Cardiac septum (tissue), 1 donor: ENCODE measurements at regions not wholly inside any gene's neighbourhood (a gene's known extent, or its start where the extent isn't known, plus 50 kb on each side); places are given as distances from the start of the nearest gene placed in this dataset.

Experiments
- DNase-seq: peaks from one replicate; pipeline ENCODE4 v3.0.0-alpha.2; 2020; ENCODE audit warnings: low spot score
- intact Hi-C: fragments of 100-400 bp; cut with DNase I; formaldehyde crosslinking; loops from one replicate; pipeline ENCODE4 v1.14.0; 2022
- donor health status: DM: no; HTN: no; CAD: no.

DNA sequence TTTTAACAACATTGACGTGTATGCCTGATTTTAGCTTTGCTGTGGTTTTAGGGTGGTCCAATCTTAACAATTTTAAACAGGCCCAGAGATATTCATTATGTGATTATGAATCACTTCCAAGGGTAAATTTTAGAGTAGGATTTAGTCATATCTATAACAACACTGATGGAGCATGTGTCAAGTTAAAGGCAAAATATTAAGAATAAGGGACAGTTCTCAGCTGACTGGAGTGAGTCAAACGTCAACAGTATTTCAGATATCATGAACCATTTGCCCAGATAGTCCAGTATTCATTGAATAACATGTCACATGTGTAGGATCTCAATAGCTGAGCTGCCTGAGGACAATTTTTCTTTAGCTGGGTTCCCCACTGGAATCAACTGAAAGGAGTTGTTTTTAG is 61.3 kb upstream of the VCX2 start:
- intact Hi-C loops, result no loop called here
- no peak for DNase-seq

DNA sequence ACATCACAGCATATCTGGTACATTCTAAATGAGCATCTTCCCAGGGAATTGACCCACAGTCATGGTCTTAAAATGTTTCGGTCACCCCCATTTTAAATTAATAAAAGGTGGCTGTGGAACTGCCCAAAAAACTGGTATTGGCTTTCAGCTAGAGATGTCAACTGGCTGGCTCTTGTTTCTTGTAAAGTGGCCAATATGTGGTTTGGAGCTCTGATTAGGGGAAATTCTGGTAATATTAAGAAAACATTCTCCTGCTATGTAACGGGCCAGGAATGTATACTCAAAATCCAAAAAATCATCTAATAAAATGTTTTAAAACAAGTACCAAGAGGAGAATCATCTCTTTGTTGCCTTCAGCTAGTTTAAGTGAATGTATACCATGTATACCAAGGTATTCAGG is 62.0 kb upstream of the VCX2 start:
- intact Hi-C loops, result no loop called here
- DNase-seq, result no peak

DNA sequence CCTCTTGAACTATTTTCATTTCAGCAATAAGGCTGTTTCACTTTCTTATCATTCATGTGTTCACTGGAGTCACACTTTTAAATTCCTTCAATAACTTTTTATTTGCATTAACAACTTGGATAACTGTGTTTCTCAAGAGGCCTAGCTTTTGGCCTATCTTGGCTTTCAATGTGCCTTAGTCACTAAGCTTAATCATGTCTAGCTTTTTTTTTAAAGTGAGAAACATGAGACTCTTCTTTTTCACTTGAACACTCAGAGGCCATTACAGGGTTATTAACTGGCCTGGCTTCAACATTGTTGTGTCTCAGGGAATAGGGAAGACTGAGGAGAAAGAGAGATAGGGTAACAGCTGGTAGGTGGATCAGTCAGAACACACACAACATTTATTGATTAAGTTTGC is 64.0 kb upstream of the VCX2 start:
- intact Hi-C loops, result no loop called here

DNA sequence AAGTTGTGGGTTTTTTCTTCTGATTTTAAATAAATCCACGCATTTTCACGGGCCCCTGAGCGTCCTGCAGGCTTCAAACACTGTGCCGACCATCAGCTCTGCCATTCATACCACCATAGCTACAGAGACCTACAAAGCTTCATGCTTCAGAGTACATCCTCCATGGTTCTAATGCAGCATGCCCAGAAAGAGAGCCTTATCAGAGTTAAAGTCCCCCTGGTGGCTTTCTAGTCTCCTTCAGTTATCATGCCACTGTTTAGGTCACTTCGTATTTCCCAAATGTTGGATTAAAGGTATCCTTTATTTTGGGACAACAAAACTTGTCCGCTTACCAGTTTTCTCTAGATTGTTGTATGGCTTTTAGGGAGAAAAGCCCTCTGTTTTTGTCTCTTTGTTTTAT is 66.7 kb upstream of the VCX2 start:
- no peak for DNase-seq
- intact Hi-C loops, result no loop called here

More for the DNA sequence above, 64.0 kb upstream of the VCX2 start:
- no peak for DNase-seq

DNA sequence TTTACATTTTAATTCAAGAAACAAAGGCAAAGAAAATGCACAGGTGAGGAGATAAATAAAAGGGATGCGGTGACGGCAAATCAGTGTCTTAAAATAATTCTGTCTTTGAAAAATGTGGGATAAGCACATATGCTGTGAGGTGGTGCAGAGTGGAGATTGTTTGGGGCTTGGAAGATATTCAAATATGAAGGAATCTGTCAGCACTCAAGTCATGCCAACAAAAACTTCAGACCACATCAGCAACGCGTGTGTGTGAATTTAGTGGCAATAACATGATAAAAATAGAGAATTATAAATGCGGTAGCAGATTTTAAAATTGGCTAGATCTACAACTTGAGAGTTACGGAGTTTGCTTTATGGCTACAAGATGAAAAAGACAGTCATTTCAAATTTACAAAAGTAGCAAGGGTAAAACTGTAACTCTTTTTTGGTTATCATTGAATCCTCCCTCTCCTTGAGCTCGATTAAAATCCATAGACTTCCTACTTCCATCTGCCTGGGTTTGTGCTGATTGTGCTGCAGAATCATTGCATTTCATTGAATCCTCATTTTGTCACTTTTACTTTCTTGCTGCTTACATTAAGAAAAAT is 71.5 kb upstream of the VCX2 start:
- intact Hi-C loops, result no loop called here
- DNase-seq, result no peak

DNA sequence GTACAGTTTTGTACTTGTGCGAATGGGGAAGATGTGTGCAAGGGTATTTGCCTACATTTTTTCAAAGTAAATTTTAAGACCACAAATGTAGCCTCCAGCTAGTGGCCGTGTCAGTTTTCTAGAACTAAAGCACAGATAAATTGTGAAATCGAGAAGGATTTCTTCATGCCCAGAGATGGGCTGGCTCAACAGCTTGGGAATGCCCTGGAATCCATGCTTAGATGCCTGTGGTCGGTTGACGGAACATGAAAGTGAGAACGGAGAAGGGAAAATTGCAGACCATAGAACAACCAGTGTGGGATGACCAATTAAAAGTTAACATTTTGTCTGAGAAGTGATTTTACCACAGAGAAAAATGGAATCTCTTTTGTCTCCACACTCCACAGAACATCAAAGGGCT is 73.2 kb upstream of the VCX2 start:
- intact Hi-C loops, result no loop called here

DNA sequence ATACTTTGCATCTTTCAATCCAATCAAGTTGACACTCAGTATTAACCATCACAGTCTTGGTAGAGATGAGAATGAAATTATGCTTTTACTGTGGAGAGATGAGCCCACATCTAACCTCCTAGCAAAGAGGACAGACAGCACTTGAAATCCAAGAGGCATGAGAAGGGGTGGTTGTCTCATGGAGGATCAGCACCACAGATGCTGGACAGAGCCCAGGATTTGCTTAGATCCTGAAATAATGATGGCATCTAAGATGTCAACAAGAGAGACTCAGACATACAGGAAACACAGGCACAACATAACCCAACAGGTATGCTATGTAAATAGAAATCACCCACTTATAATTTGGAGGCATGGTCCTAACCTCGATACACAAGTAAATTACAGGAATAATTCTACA is 74.3 kb upstream of the VCX2 start:
- DNase-seq, result no peak
- intact Hi-C loops, result no loop called here

More for the DNA sequence above, 73.2 kb upstream of the VCX2 start:
- DNase-seq, result no peak

DNA sequence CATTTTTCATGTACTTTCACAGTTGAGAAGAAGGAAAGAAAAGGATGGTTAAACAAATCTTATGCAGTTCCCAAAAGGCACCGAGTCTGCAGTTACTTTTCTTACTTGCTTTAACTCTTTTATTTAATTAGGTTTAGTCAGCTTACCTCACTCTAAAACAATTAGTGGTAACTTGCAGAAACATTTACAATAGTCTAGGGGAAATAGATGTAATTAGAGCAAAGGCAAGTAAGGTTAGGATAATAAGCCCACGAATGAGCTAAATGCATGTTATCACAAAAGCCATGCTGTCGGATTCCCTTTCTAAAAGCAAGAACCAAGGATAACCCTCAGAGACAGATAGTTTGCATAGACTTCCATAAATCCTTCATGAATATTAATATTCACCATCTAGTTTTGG is 82.0 kb upstream of the VCX2 start:
- intact Hi-C loops, result no loop called here
- DNase-seq, result no peak

DNA sequence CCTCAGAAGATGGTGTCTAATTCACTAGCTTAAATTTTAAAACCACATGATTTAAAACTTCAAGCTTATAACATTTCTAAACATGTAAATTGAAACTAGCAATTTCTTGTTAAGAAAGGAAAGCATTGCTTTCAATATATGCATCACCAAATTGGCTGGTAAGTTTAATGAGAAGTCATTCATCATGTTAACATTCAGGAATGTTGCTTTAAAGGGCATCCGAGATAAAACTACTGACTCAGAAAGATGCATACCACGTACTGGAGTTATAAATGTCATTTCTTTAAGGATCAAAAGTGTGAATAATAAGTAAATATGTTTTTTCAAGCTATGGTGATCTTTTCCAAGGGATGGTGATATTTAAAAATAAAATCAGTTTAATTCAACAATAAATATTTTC is 83.3 kb upstream of the VCX2 start:
- DNase-seq, result no peak
- intact Hi-C loops, result no loop called here

DNA sequence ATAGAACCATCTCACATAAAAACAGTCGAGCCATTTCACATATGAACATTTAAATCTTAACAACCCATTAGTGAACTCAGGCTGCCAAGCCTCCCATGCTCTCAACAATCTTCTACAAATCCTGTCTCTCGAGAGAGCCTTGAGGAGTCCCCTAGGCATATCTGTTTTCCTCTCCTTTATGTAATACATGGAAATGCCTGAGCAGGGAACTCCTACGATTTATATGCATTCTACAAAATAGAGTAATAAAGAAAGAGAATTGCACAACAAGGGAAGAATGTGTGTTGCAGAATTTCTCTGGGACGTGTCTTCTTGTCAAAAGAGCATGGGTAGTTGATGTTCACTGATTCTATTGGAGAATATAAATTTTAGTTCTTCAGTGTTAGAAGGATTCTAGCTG is 101.8 kb upstream of the VCX2 start:
- intact Hi-C loops, result no loop called here
- no peak for DNase-seq

DNA sequence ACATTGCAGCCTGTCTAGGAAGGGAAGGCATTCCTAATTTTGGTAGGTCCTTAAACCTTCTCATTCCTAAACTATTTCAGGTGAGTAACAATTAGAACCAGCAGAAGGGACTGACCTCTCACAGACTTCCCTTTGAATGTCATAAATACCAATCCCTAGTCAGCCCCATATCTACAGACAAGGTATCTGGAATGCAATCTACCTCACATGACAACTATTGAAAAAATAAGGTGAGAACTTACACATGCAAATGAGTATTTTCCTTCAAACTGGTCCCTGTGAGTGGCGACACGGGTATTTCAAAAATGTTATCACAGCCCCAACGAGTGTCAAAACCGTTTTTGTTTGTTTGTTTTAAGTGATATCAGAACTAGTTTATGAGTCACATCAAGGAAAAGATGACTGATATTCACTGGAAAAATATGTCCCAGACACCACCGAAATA is 102.4 kb upstream of the VCX2 start:
- no peak for DNase-seq
- intact Hi-C loops, result no loop called here

DNA sequence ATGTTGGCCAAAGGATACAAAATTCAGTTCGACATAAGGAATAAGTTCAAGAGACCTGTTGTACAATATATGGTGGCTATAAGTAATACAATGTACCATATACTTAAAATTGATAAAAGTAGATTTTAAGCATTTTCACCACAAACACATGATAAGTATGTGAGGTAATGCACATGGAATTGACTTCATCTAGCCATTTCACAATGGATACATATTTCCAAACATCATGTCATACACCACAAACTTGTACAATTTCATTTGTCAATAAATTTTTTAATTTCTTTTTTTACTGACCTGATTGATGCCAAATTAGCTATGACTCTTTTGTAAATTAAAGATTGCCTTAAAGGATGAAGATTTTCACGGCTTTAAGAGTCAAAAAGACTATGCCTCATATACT is 103.1 kb upstream of the VCX2 start:
- intact Hi-C loops, result no loop called here
- no peak for DNase-seq

DNA sequence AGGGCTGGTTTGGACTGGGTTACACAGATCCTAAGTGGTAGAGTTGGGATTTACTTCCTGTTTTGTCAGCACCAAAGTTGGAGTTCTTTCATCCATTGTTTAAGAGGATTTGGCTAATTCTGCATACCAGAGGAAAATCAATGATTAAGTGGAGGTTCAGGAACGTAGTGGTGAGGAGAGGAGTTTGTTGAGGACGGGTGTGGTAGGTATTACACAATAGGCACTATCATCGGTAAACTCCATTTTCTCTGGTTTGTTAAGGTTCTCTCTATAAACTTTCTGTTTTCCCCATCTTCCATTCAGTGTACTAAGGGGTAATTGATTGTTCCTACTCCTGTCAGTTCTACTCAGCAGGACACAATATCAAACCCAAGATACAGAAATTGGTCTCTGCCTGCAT is 107.5 kb upstream of the VCX2 start:
- DNase-seq, result no peak
- intact Hi-C loops, result no loop called here

DNA sequence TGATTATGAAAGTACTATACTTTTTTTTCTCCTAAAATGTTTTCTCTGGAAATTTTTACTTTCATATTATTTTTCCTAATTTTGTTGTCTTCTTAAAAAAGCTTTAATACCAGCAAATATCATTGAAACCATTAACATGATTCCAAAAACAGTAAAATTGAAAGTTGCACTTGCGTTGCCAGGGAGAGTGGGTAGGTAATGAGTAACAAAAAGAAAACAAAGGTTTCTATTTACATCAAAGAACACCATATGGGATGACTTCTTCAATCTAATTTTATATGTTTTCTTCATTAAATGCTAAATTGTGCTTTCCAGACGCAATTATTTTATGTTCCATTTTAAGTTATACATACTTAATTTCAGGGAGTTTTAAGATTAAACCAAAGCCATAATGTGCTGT is 108.3 kb upstream of the VCX2 start:
- intact Hi-C loops, result no loop called here
- DNase-seq, result no peak

DNA sequence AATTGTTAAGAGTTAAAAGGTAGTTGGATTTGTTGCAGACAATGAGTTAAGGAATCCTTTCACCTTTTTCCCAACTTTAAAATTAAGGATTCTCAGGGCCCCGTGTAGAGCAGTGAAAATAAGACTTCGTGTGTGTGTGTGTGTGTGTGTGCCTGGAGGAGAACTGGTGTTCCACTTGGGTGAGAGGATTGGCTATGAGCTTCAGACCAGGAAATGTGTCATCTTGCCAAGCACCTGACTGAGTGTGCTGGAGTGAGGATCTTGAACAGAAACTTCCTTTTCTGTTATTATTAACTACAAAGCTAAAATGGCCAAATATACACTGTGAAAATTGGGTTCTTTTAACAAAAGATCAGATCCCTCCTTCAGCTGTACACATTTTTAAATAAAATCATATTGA is 113.1 kb upstream of the VCX2 start:
- DNase-seq, result no peak
- intact Hi-C loops, result no loop called here

DNA sequence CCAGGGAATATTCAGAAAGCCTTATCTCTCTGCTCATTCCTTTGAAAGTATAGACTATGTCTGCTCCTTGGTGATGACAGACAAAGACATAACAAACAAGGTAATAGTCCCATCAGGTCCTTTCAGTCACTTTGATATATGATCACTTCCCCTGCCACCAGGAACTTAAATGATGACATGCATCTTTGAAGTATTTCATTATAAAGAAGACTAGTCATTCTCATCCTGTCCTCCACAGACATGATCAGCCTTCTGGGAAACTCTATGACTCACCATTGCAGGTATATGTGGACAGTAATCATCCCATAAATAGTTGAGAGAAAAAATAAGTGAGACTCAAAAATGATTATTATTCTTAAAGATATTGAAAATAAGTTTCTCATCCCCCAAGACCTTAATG is 117.5 kb upstream of the VCX2 start:
- intact Hi-C loops, result no loop called here
- no peak for DNase-seq

DNA sequence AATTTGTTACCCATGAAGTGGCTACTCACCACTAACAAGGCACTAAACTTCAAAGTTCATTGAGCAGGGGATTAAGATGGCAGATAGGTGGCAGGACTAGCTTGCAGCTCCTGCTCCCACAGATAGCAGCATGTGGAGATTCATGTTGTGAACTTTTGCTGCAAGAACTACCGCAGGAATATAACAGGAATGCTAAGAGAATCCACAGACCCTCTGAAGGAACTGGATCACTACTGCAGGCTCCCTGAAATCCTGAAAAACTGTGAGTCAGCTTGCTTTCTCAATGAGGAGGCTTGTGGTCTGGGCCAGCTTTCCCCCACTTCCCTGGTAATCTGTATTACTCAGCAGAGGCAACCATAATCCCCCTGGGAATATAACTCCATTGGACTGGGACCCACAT is 118.5 kb upstream of the VCX2 start:
- intact Hi-C loops, result no loop called here
- DNase-seq, result no peak

DNA sequence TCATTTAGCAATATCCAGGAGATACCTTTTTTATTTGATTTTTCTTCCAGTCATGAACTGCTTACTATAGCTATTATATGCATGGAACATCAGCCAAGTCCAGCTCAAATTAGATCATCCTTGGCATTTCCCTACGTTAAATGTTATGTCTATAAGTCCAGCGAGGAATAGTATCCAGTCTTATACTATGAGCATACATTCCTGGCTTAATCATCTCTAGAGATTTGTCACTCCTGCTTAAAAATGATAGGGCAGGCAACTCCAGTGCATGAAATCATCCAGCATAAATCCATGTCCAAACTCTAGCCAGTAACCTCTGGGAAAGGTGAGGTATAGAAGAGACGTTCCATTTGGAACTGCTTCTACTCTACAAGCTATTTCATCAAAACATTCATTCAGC is 126.7 kb upstream of the VCX2 start:
- DNase-seq, result no peak
- intact Hi-C loops, result no loop called here

DNA sequence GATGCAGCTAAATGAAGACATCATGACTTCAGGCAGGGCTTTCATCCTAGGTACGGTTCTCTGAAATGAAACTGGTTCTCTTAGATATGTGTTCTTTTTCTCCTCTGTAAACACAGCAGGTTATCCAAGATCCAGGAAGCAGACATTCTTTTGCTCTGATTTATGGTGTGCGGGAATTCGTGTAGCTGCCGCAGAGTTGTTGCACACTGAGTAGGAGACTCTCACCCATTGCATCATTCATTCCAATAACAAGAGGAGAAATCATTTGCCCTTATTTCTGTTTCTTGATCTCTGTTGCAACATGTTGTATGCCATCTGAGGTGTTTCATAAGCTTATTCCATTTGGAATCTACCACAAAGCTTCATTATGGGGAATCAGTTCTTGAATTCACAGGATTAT is 133.6 kb upstream of the VCX2 start:
- no peak for DNase-seq
- intact Hi-C loops, result no loop called here

DNA sequence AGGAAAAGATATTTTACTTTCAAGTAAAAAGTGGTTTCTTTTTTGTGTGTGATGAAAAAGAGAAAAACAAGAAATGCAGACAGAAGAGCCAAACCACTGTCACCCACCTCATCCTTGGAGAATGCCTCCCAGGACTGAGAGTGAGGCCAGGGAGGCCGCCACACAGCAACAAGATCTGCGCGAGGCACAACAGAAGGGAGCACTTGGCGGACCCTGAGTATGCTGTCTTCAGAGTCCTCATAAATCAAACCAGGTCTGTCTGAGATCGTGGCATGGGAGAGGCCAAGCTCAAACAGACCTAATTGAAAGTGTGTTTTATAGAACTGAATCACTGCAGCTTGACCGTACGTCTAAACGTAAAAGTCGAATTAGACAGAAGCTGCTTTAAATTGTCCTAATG is 134.3 kb upstream of the VCX2 start:
- DNase-seq, result no peak
- intact Hi-C loops, result no loop called here

DNA sequence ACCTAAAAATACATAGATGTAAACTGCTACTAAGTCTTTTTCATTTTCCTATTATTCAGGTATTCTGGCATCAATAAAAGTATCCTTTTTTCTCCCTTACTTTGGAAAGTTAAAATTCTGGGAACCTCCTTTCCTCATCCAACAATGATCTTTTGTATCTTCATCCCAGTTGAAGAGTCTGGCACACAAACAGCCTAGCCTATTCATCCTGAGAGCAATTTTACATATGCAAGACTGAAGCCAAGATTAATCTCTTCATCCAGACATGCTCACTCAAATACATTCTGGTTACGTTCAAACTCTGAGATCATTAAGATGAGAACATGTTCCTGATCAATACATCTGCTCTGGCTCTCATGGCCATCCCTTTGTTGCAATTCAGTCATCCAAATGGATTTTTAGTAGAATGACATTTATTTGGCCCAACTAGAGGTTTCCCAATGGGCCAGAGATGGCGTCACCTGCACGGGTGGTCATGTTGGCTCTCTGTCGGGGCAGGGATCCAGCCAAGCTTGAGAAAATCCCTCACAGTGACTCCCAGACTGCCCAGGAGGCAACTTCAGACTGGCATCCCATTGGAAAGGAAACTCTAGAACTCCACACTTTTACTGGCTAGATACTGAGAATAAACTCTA is 135.3 kb upstream of the VCX2 start:
- intact Hi-C loops, result no loop called here
- no peak for DNase-seq

DNA sequence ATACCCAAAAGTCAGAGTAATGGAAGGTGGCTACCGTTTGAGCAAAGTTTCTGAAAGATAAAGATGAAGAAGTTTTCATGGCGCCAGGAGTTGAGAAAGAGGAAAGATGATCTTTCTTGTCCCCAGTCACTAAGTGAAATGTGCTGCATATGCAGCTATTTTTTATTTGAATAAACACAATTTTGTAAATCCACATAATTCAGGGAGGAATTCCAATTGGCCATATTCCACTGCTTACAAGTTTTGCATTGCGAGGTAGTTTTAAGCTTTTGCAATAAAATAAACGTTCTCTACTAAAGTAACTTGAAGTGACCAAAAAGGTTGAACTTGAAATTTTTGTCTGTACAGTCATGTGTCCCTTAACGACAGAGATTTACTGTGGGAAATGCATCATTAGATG is 139.3 kb upstream of the VCX2 start:
- intact Hi-C loops, result no loop called here
- no peak for DNase-seq
